ENCODE measurements at regions not wholly inside any gene's neighbourhood (a gene's known extent, or its start where the extent isn't known, plus 50 kb on each side); places are given as distances from the start of the nearest gene placed in this dataset.
"Not testable (repeated sequence)": the region's sequence is repeated elsewhere in the genome, so short reads cannot be mapped to it uniquely, and the experiment has no call there.

- Mint-ChIP-seq H3K27ac (no peak overlapping the region), H3K36me3 (ENCODE audit: low read depth) (no peaks in the 10 kb centered on the region), H3K27me3 (ENCODE audit: insufficient read depth) (no peaks in the 10 kb centered on the region), H3K9me3 (no peaks in the 10 kb centered on the region), H3K4me1 (ENCODE audit: low read depth) (peaks cover 9% of the 10 kb centered on the region; the same call in 1 of the 2 replicates), H3K4me3 (no peak overlapping the region)
- DNase-seq = no peak
- TF ChIP-seq CTCF (IDR thresholded peaks at IDR 0.05) = no peak
Measured at GRCh38 chrX:115392031-115392430, 102.5 kb downstream of the LUZP4 start.

GRCh38 chrX:115392871-115393270 is 103.4 kb downstream of the LUZP4 start:
- H3K9me3 Mint-ChIP-seq = no peaks in the 10 kb centered on the region
- no peak overlapping the region for H3K27ac Mint-ChIP-seq
- no peaks in the 10 kb centered on the region for H3K36me3 Mint-ChIP-seq (ENCODE audit: low read depth)
- H3K4me3 Mint-ChIP-seq = no peak overlapping the region
- H3K27me3 Mint-ChIP-seq (ENCODE audit: insufficient read depth) = no peaks in the 10 kb centered on the region
- no peak for TF ChIP-seq CTCF (IDR thresholded peaks at IDR 0.05)
- no peak for DNase-seq
- H3K4me1 Mint-ChIP-seq (ENCODE audit: low read depth) = peaks cover 9% of the 10 kb centered on the region; the same call in 1 of the 2 replicates

- H3K4me1 Mint-ChIP-seq (ENCODE audit: low read depth) = peaks cover 9% of the 10 kb centered on the region; the same call in 1 of the 2 replicates
- H3K4me3 Mint-ChIP-seq = no peak overlapping the region
- peak; percentile 36 for DNase-seq
Measured at GRCh38 chrX:115393271-115393670, 103.8 kb downstream of the LUZP4 start.

GRCh38 chrX:115394806-115395205 is 105.3 kb downstream of the LUZP4 start:
- H3K9me3 Mint-ChIP-seq; H3K27me3 Mint-ChIP-seq (ENCODE audit: insufficient read depth); H3K4me1 Mint-ChIP-seq (ENCODE audit: low read depth); H3K27ac Mint-ChIP-seq; H3K4me3 Mint-ChIP-seq; DNase-seq; H3K36me3 Mint-ChIP-seq (ENCODE audit: low read depth): not testable (repeated sequence)

More at GRCh38 chrX:115393271-115393670, 103.8 kb downstream of the LUZP4 start:
- no peaks in the 10 kb centered on the region for H3K36me3 Mint-ChIP-seq (ENCODE audit: low read depth)
- no peaks in the 10 kb centered on the region for H3K9me3 Mint-ChIP-seq
- no peak for TF ChIP-seq CTCF (IDR thresholded peaks at IDR 0.05)
- no peaks in the 10 kb centered on the region for H3K27me3 Mint-ChIP-seq (ENCODE audit: insufficient read depth)
- no peak overlapping the region for H3K27ac Mint-ChIP-seq

- peaks cover 2% of the 10 kb centered on the region for H3K27me3 Mint-ChIP-seq (ENCODE audit: insufficient read depth)
Measured at GRCh38 chrX:115399306-115399705, 109.8 kb downstream of the LUZP4 start.

GRCh38 chrX:115400960-115401359 is 111.4 kb downstream of the LUZP4 start:
- no peaks in the 10 kb centered on the region; the same call in 1 of the 2 replicates for H3K4me1 Mint-ChIP-seq (ENCODE audit: low read depth)
- H3K4me3 Mint-ChIP-seq = no peak overlapping the region
- TF ChIP-seq CTCF (IDR thresholded peaks at IDR 0.05) = no peak
- H3K36me3 Mint-ChIP-seq (ENCODE audit: low read depth) = no peaks in the 10 kb centered on the region
- H3K9me3 Mint-ChIP-seq = no peaks in the 10 kb centered on the region
- peaks cover 2% of the 10 kb centered on the region for H3K27me3 Mint-ChIP-seq (ENCODE audit: insufficient read depth)
- no peak for DNase-seq
- no peak overlapping the region for H3K27ac Mint-ChIP-seq

More at GRCh38 chrX:115399306-115399705, 109.8 kb downstream of the LUZP4 start:
- no peak for DNase-seq
- TF ChIP-seq CTCF (IDR thresholded peaks at IDR 0.05) = no peak
- H3K27ac Mint-ChIP-seq = no peak overlapping the region
- H3K36me3 Mint-ChIP-seq (ENCODE audit: low read depth) = no peaks in the 10 kb centered on the region
- H3K9me3 Mint-ChIP-seq = no peaks in the 10 kb centered on the region
- H3K4me1 Mint-ChIP-seq (ENCODE audit: low read depth) = no peaks in the 10 kb centered on the region; the same call in 1 of the 2 replicates
- no peak overlapping the region; the same call in 1 of the 2 replicates for H3K4me3 Mint-ChIP-seq

Measured in HFFc6 (cell line).